ENCODE measurements at regions not wholly inside any gene's neighbourhood (a gene's known extent, or its start where the extent isn't known, plus 50 kb on each side); places are given as distances from the start of the nearest gene placed in this dataset.

- FAIRE-seq = no peak
These were observed 265.9 kb upstream of the KLF14 start for GRCh38 chr7:130999926-131000325.

GRCh38 chr7:131000389-131000788, 266.4 kb upstream of the KLF14 start:
- no peak for FAIRE-seq

GRCh38 chr7:131000873-131001272, 266.9 kb upstream of the KLF14 start:
- FAIRE-seq = no peak

- no peak for FAIRE-seq
These were observed 268.6 kb upstream of the KLF14 start for GRCh38 chr7:131002600-131002999.

- no peak for FAIRE-seq
These were observed 269.6 kb upstream of the KLF14 start for GRCh38 chr7:131003634-131004033.

GRCh38 chr7:131004371-131004770, 270.4 kb upstream of the KLF14 start:
- no peak for FAIRE-seq

- FAIRE-seq = peak; percentile 98
These were observed 273.7 kb upstream of the KLF14 start for GRCh38 chr7:131007439-131008330.

- FAIRE-seq = peak; percentile 95
These were observed 275.1 kb upstream of the KLF14 start for GRCh38 chr7:131008840-131009711.

GRCh38 chr7:131010029-131010716, 276.2 kb upstream of the KLF14 start:
- no peak for FAIRE-seq

- FAIRE-seq = peak; percentile 94
These were observed 276.9 kb upstream of the KLF14 start for GRCh38 chr7:131010717-131011431.

GRCh38 chr7:131011432-131011742, 277.4 kb upstream of the KLF14 start:
- FAIRE-seq = no peak

GRCh38 chr7:131011976-131012375, 278.0 kb upstream of the KLF14 start:
- peak; percentile 81 for FAIRE-seq

GRCh38 chr7:131012477-131013031, 278.5 kb upstream of the KLF14 start:
- peak; percentile 87 for FAIRE-seq

- FAIRE-seq = no peak
These were observed 279.7 kb upstream of the KLF14 start for GRCh38 chr7:131013716-131014115.

GRCh38 chr7:131014906-131015656, 281.1 kb upstream of the KLF14 start:
- no peak for FAIRE-seq

GRCh38 chr7:131015657-131015958, 281.6 kb upstream of the KLF14 start:
- no peak for FAIRE-seq

GRCh38 chr7:131016230-131016629, 282.2 kb upstream of the KLF14 start:
- no peak for FAIRE-seq

- FAIRE-seq = no peak
These were observed 285.3 kb upstream of the KLF14 start for GRCh38 chr7:131019351-131019750.

- FAIRE-seq = no peak
These were observed 286.8 kb upstream of the KLF14 start for GRCh38 chr7:131020759-131021261.

- no peak for FAIRE-seq
These were observed 287.5 kb upstream of the KLF14 start for GRCh38 chr7:131021460-131021859.

GRCh38 chr7:131021902-131022301, 287.9 kb upstream of the KLF14 start:
- FAIRE-seq = no peak
